ENCODE measurements at regions not wholly inside any gene's neighbourhood (a gene's known extent, or its start where the extent isn't known, plus 50 kb on each side); places are given as distances from the start of the nearest gene placed in this dataset.
"Not testable (repeated sequence)": the region's sequence is repeated elsewhere in the genome, so short reads cannot be mapped to it uniquely, and the experiment has no call there.

- H3K9me3 ChIP-seq (ENCODE audit: control insufficient read depth, insufficient read depth, low read depth, low read length): no peaks in the 10 kb centered on the region
- no peaks in the 10 kb centered on the region for H3K36me3 ChIP-seq (ENCODE audit: control insufficient read depth, insufficient read depth, low read length)
- CTCF ChIA-PET: no interaction called here
- no peak overlapping the region for H3K27ac ChIP-seq (ENCODE audit: low read length)
- no peak overlapping the region for H3K4me3 ChIP-seq (ENCODE audit: low read depth in 2 of 2, low read length in 2 of 2)
- intact Hi-C loops (cut with micrococcal nuclease; ENCODE audit: unreplicated experiment) (no loop called here), in situ Hi-C loops (cut with HindIII; ENCODE audit: low pct_unique_long_range_greater_than_20kb, low sequenced_read_pairs) (no loop called here)
- TF ChIP-seq REST (IDR thresholded peaks at IDR 0.05; ENCODE audit: insufficient read depth in 1 of 2, low read depth in 2 of 2, low read length in 1 of 2) (no peak), CTCF (IDR thresholded peaks at IDR 0.05) (no peak), SIN3A (IDR thresholded peaks at IDR 0.05; ENCODE audit: borderline replicate concordance, insufficient read depth, low read depth, low read length) (no peak), POLR2AphosphoS5 (IDR thresholded peaks at IDR 0.05; ENCODE audit: low read depth, low read length) (no peak), TCF7L2 (IDR thresholded peaks at IDR 0.05; ENCODE audit: low read depth, low read length) (no peak)
- POLR2A ChIA-PET: no interaction called here
- no peaks in the 10 kb centered on the region for H3K4me1 ChIP-seq (ENCODE audit: control insufficient read depth, insufficient read depth, low read length)
- no TSS peak for BruUV-seq (replicated peaks)
- no peaks in the 10 kb centered on the region for H3K27me3 ChIP-seq (ENCODE audit: control insufficient read depth, insufficient read depth, low read length)
- ATAC-seq (no peak), DNase-seq (ENCODE audit: low read depth, low spot score) (no peak)
Observed at GRCh38 chr16:63769211-63769610, 1352.7 kb downstream of the CDH11 start.

- POLR2A ChIA-PET; in situ Hi-C loops (cut with HindIII; ENCODE audit: low pct_unique_long_range_greater_than_20kb, low sequenced_read_pairs); BruUV-seq (replicated peaks); H3K27me3 ChIP-seq (ENCODE audit: control insufficient read depth, insufficient read depth, low read length); CTCF ChIA-PET; ATAC-seq; H3K4me3 ChIP-seq (ENCODE audit: low read depth in 2 of 2, low read length in 2 of 2); DNase-seq (ENCODE audit: low read depth, low spot score); H3K4me1 ChIP-seq (ENCODE audit: control insufficient read depth, insufficient read depth, low read length); H3K27ac ChIP-seq (ENCODE audit: low read length); H3K9me3 ChIP-seq (ENCODE audit: control insufficient read depth, insufficient read depth, low read depth, low read length); intact Hi-C loops (cut with micrococcal nuclease; ENCODE audit: unreplicated experiment); H3K36me3 ChIP-seq (ENCODE audit: control insufficient read depth, insufficient read depth, low read length): not testable (repeated sequence)
Observed at GRCh38 chr16:63760246-63760645, 1361.6 kb downstream of the CDH11 start.

GRCh38 chr16:63752347-63752746, 1369.5 kb downstream of the CDH11 start:
- no peak for DNase-seq (ENCODE audit: low read depth, low spot score)
- no TSS peak for BruUV-seq (replicated peaks)
- no peaks in the 10 kb centered on the region for H3K9me3 ChIP-seq (ENCODE audit: control insufficient read depth, insufficient read depth, low read depth, low read length)
- no peaks in the 10 kb centered on the region for H3K27me3 ChIP-seq (ENCODE audit: control insufficient read depth, insufficient read depth, low read length)
- no peaks in the 10 kb centered on the region for H3K36me3 ChIP-seq (ENCODE audit: control insufficient read depth, insufficient read depth, low read length)
- no peak for ATAC-seq
- H3K4me3 ChIP-seq (ENCODE audit: low read depth in 2 of 2, low read length in 2 of 2): no peak overlapping the region
- POLR2A ChIA-PET: no interaction called here
- H3K27ac ChIP-seq (ENCODE audit: low read length): no peak overlapping the region
- CTCF ChIA-PET: no interaction called here
- intact Hi-C loops (cut with micrococcal nuclease; ENCODE audit: unreplicated experiment): no loop called here
- TF ChIP-seq REST (IDR thresholded peaks at IDR 0.05; ENCODE audit: insufficient read depth in 1 of 2, low read depth in 2 of 2, low read length in 1 of 2) (no peak), POLR2AphosphoS5 (IDR thresholded peaks at IDR 0.05; ENCODE audit: low read depth, low read length) (no peak), TCF7L2 (IDR thresholded peaks at IDR 0.05; ENCODE audit: low read depth, low read length) (no peak), CTCF (IDR thresholded peaks at IDR 0.05) (no peak), SIN3A (IDR thresholded peaks at IDR 0.05; ENCODE audit: borderline replicate concordance, insufficient read depth, low read depth, low read length) (no peak)
- H3K4me1 ChIP-seq (ENCODE audit: control insufficient read depth, insufficient read depth, low read length): no peaks in the 10 kb centered on the region
- in situ Hi-C loops (cut with HindIII; ENCODE audit: low pct_unique_long_range_greater_than_20kb, low sequenced_read_pairs): no loop called here
